ENCODE measurements at regions not wholly inside any gene's neighbourhood (a gene's known extent, or its start where the extent isn't known, plus 50 kb on each side); places are given as distances from the start of the nearest gene placed in this dataset.

- Histone ChIP-seq H3K4me2 (ENCODE audit: low read length) (no peak overlapping the region), H3K4me3 (ENCODE audit: low read length) (no peak overlapping the region), H3K79me2 (ENCODE audit: low read length) (no peaks in the 10 kb centered on the region), H3F3A (ENCODE audit: low read length, unreplicated experiment) (no peaks in the 10 kb centered on the region), H3K27ac (ENCODE audit: low read length) (no peak overlapping the region), H3K9ac (ENCODE audit: low read length) (no peak overlapping the region), H3K27me3 (ENCODE audit: low read length) (no peaks in the 10 kb centered on the region; the same call in none of the 2 replicates), H4K20me1 (ENCODE audit: low read length) (no peaks in the 10 kb centered on the region), H3K36me3 (ENCODE audit: low read depth, low read length) (no peaks in the 10 kb centered on the region), H3K9me3 (ENCODE audit: low read length) (no peaks in the 10 kb centered on the region), H3K9me2 (replicated peaks; ENCODE audit: low read length) (no peaks in the 10 kb centered on the region), H2AFZ (ENCODE audit: low read length) (no peak overlapping the region), H3K4me1 (ENCODE audit: insufficient read depth, low read length) (no peaks in the 10 kb centered on the region)
- TF ChIP-seq CTCF (conservative IDR thresholded peaks at IDR 0.05; ENCODE audit: low read depth, low read length) (no peak), EZH2phosphoT487 (IDR thresholded peaks at IDR 0.05; ENCODE audit: borderline replicate concordance, low read length) (no peak), EZH2 (IDR thresholded peaks at IDR 0.05; ENCODE audit: low read length, unreplicated experiment) (no peak)
- CTCF ChIA-PET, result no interaction called here
- POLR2A ChIA-PET (ENCODE audit: unreplicated experiment), result no interaction called here
- ATAC-seq (no peak), DNase-seq (no peak)
- intact Hi-C loops (cut with micrococcal nuclease), result no loop called here
- no TSS peak for BruUV-seq (replicated peaks)
Observed at GRCh38 chr11:103798446-103798845, 238.0 kb upstream of the DDI1 start.

GRCh38 chr11:103800406-103801114, 235.9 kb upstream of the DDI1 start:
- Histone ChIP-seq H2AFZ (ENCODE audit: low read length) (no peak overlapping the region), H4K20me1 (ENCODE audit: low read length) (no peaks in the 10 kb centered on the region), H3K36me3 (ENCODE audit: low read depth, low read length) (no peaks in the 10 kb centered on the region), H3K27ac (ENCODE audit: low read length) (no peak overlapping the region), H3K4me2 (ENCODE audit: low read length) (no peak overlapping the region), H3K4me1 (ENCODE audit: insufficient read depth, low read length) (no peaks in the 10 kb centered on the region), H3K9me2 (replicated peaks; ENCODE audit: low read length) (no peaks in the 10 kb centered on the region), H3K27me3 (ENCODE audit: low read length) (no peaks in the 10 kb centered on the region; the same call in none of the 2 replicates), H3K9ac (ENCODE audit: low read length) (no peak overlapping the region), H3F3A (ENCODE audit: low read length, unreplicated experiment) (no peaks in the 10 kb centered on the region), H3K4me3 (ENCODE audit: low read length) (no peak overlapping the region), H3K79me2 (ENCODE audit: low read length) (no peaks in the 10 kb centered on the region), H3K9me3 (ENCODE audit: low read length) (no peaks in the 10 kb centered on the region)
- intact Hi-C loops (cut with micrococcal nuclease), result no loop called here
- BruUV-seq (replicated peaks), result no TSS peak
- ChIA-PET POLR2A (ENCODE audit: unreplicated experiment) (no interaction called here), CTCF (interaction anchor here (0.6 kb wide), 1 partner anchor 376 kb away, joined by 3 read pairs; no protein-coding TSS in a partner anchor)
- DNase-seq (no peak), ATAC-seq (no peak)
- no peak for TF ChIP-seq EZH2phosphoT487 (IDR thresholded peaks at IDR 0.05; ENCODE audit: borderline replicate concordance, low read length)
- TF ChIP-seq EZH2 (IDR thresholded peaks at IDR 0.05; ENCODE audit: low read length, unreplicated experiment), result no peak
- TF ChIP-seq CTCF (conservative IDR thresholded peaks at IDR 0.05; ENCODE audit: low read depth, low read length), result no peak

- H2AFZ ChIP-seq (ENCODE audit: low read length), result no peak overlapping the region
- no peaks in the 10 kb centered on the region for H3K79me2 ChIP-seq (ENCODE audit: low read length)
- H3K27me3 ChIP-seq (ENCODE audit: low read length), result peaks cover 5% of the 10 kb centered on the region
- H3K4me1 ChIP-seq (ENCODE audit: insufficient read depth, low read length), result 0 out of 2 replicates have a peak, but pooled peaks cover 3% of the 10 kb centered on the region
- intact Hi-C loops (cut with micrococcal nuclease), result no loop called here
- no TSS peak for BruUV-seq (replicated peaks)
- no peak overlapping the region for H3K9ac ChIP-seq (ENCODE audit: low read length)
- no peaks in the 10 kb centered on the region for H4K20me1 ChIP-seq (ENCODE audit: low read length)
- no peaks in the 10 kb centered on the region for H3K9me3 ChIP-seq (ENCODE audit: low read length)
- CTCF ChIA-PET, result no interaction called here
- ATAC-seq (no peak), DNase-seq (no peak)
- H3K9me2 ChIP-seq (replicated peaks; ENCODE audit: low read length), result no peaks in the 10 kb centered on the region
- no peak overlapping the region for H3K4me3 ChIP-seq (ENCODE audit: low read length)
- no peaks in the 10 kb centered on the region for H3K36me3 ChIP-seq (ENCODE audit: low read depth, low read length)
- no peaks in the 10 kb centered on the region for H3F3A ChIP-seq (ENCODE audit: low read length, unreplicated experiment)
- no peak for TF ChIP-seq EZH2phosphoT487 (IDR thresholded peaks at IDR 0.05; ENCODE audit: borderline replicate concordance, low read length)
- no peak for TF ChIP-seq CTCF (conservative IDR thresholded peaks at IDR 0.05; ENCODE audit: low read depth, low read length)
- TF ChIP-seq EZH2 (IDR thresholded peaks at IDR 0.05; ENCODE audit: low read length, unreplicated experiment), result no peak
- POLR2A ChIA-PET (ENCODE audit: unreplicated experiment), result no interaction called here
- H3K27ac ChIP-seq (ENCODE audit: low read length), result no peak overlapping the region
- no peak overlapping the region for H3K4me2 ChIP-seq (ENCODE audit: low read length)
Observed at GRCh38 chr11:103803062-103803461, 233.4 kb upstream of the DDI1 start.
